ENCODE measurements at regions not wholly inside any gene's neighbourhood (a gene's known extent, or its start where the extent isn't known, plus 50 kb on each side); places are given as distances from the start of the nearest gene placed in this dataset.

DNA sequence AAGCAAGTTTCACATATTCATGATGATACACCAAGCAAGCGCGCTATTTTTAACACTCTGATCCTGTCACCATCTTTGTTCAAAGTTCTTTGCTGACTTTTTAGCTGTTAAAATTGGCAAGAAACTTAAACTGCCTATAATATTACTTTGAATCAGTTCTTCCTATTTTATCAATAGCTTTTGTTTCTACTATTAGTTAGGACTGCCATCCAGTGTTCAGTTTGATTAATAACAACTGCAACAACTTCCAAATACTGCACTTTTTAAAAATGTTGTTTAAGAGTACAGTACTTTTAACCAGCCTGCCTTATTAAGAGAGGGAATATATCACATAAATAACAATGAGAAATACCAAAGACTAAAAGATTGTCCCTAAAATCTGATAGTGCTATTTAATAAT lies 614.3 kb downstream of the FAM133A start:
- DNase-seq (ENCODE audit: low read depth in 1 of 2, low spot score in 2 of 2) = no peak
- POLR2A ChIA-PET (ENCODE audit: partially characterized antibody) = no interaction called here
- peaks cover 0 to 4% (median 0%) of the 10 kb centered on the region in 4 experiments; a peak in 2 of 8 replicates for H3K36me3 ChIP-seq (ENCODE audit: control insufficient read depth in 2 of 4, insufficient read depth in 4 of 4, low read length in 3 of 4)

More for the DNA sequence above, 614.3 kb downstream of the FAM133A start:
- Histone ChIP-seq H2BK5ac (ENCODE audit: low read depth, low read length) (peak overlapping the region; percentile 86; the same call in 1 of the 2 replicates), H3K9ac (replicated peaks in 1 of 4; ENCODE audit: extremely low read depth in 1 of 4, low read depth in 3 of 4, low read length in 3 of 4) (no peak overlapping the region), H3K4me2 (ENCODE audit: insufficient read depth in 1 of 2, low read depth in 2 of 2, low read length in 2 of 2) (no peak overlapping the region; a peak in 1 of 4 replicates), H4K91ac (replicated peaks; ENCODE audit: insufficient read length, low read length) (no peak overlapping the region), H3K4ac (replicated peaks; ENCODE audit: insufficient read length, low read depth, low read length) (no peak overlapping the region), H3K79me2 (ENCODE audit: control insufficient read depth in 1 of 2, insufficient read depth in 2 of 2, low read length in 2 of 2) (no peaks in the 10 kb centered on the region), H3K27me3 (replicated peaks in 1 of 4; ENCODE audit: control insufficient read depth in 3 of 4, extremely low read depth in 1 of 4, insufficient read depth in 3 of 4, low read length in 3 of 4) (no peaks in the 10 kb centered on the region), H2BK12ac (ENCODE audit: low read depth, low read length) (no peak overlapping the region), H3K14ac (ENCODE audit: insufficient read length) (no peak overlapping the region), H4K5ac (ENCODE audit: insufficient read length, low read depth, low read length) (peak overlapping the region; percentile 99), H3K4me1 (replicated peaks in 1 of 4; ENCODE audit: control insufficient read depth in 3 of 4, insufficient read depth in 4 of 4, low read length in 3 of 4) (peaks cover 0 to 4% (median 0%) of the 10 kb centered on the region in 4 experiments; a peak in 3 of 7 replicates), H3K9me3 (ENCODE audit: insufficient read depth in 2 of 2, low read depth in 1 of 2, low read length in 1 of 2) (no peaks in the 10 kb centered on the region), H3K23ac (ENCODE audit: insufficient read length) (no peak overlapping the region), H3K23me2 (ENCODE audit: low read depth, low read length) (no peaks in the 10 kb centered on the region), H3K56ac (replicated peaks; ENCODE audit: insufficient read length, low read depth, low read length) (no peak overlapping the region), H2BK20ac (ENCODE audit: low read length) (no peak overlapping the region), H4K20me1 (replicated peaks in 1 of 2; ENCODE audit: control insufficient read depth in 1 of 2, insufficient read depth in 2 of 2, low read length in 2 of 2) (no peaks in the 10 kb centered on the region), H2BK15ac (ENCODE audit: low read length) (no peak overlapping the region), H3K18ac (ENCODE audit: extremely low read depth, low read length) (no peak overlapping the region; the same call in 1 of the 2 replicates), H2AFZ (ENCODE audit: low read length) (no peak overlapping the region; the same call in 1 of the 2 replicates), H3K27ac (ENCODE audit: low read depth, low read length) (no peak overlapping the region), H3K4me3 (ENCODE audit: extremely low read depth in 1 of 4, insufficient read depth in 2 of 4, low read depth in 3 of 4, low read length in 4 of 4) (0 out of 8 replicates have a peak overlapping the region, but pooled peaks of 1 of the 4 experiments have one; percentile 32), H2BK120ac (replicated peaks; ENCODE audit: low read depth, low read length) (no peak overlapping the region), H3K79me1 (ENCODE audit: low read depth, low read length) (no peaks in the 10 kb centered on the region), H4K8ac (ENCODE audit: extremely low read depth, insufficient read depth, low read length) (no peak overlapping the region), H2AK5ac (ENCODE audit: low read depth, low read length) (no peak overlapping the region)
- FAIRE-seq = peak; percentile 32
- 36% methylated on average over 2 of the region's 2 CpGs; no CpG with 5 or more reads in 1 of the 2 experiments for WGBS, 2 experiments (ENCODE audit: extremely low coverage in 1 of 2, insufficient coverage in 1 of 2, insufficient read length in 1 of 2, insufficient replicate concordance in 2 of 2, low coverage in 1 of 2, low lambda C conversion rate in 2 of 2, missing lambda C conversion rate in 1 of 2)
- TF ChIP-seq PHF8 (conservative IDR thresholded peaks at IDR 0.05; ENCODE audit: low read depth, low read length) (no peak), KDM4A (IDR thresholded peaks at IDR 0.05; ENCODE audit: low read depth, low read length, severe bottlenecking) (no peak), POU5F1 (IDR thresholded peaks at IDR 0.05; ENCODE audit: low read depth, low read length) (no peak), RAD21 (IDR thresholded peaks at IDR 0.05 in 1 of 2, conservative IDR thresholded peaks at IDR 0.05 in 1 of 2; ENCODE audit: low read depth in 2 of 2, low read length in 2 of 2) (peak in 1 of 2 experiments; percentile 59; a peak in 3 of 4 replicates)
- TF ChIP-seq, protein P1, sequence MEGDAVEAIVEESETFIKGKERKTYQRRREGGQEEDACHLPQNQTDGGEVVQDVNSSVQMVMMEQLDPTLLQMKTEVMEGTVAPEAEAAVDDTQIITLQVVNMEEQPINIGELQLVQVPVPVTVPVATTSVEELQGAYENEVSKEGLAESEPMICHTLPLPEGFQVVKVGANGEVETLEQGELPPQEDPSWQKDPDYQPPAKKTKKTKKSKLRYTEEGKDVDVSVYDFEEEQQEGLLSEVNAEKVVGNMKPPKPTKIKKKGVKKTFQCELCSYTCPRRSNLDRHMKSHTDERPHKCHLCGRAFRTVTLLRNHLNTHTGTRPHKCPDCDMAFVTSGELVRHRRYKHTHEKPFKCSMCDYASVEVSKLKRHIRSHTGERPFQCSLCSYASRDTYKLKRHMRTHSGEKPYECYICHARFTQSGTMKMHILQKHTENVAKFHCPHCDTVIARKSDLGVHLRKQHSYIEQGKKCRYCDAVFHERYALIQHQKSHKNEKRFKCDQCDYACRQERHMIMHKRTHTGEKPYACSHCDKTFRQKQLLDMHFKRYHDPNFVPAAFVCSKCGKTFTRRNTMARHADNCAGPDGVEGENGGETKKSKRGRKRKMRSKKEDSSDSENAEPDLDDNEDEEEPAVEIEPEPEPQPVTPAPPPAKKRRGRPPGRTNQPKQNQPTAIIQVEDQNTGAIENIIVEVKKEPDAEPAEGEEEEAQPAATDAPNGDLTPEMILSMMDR (IDR thresholded peaks at IDR 0.05; ENCODE audit: control extremely low read depth in 1 of 3, insufficient read depth in 1 of 3, low read depth in 1 of 3, low read length in 3 of 3) = peak in 1 of 3 experiments; percentile 8; a peak in 1 of 4 replicates
- CTCF ChIA-PET (ENCODE audit: partially characterized antibody) = interaction anchor here (0.6 to 1.5 kb wide), 5 partner anchors 9 to 420 kb away, joined by 4 to 6 read pairs (median 5); no protein-coding TSS in a partner anchor

All from H1 (cell line).